ENCODE measurements at regions not wholly inside any gene's neighbourhood (a gene's known extent, or its start where the extent isn't known, plus 50 kb on each side); places are given as distances from the start of the nearest gene placed in this dataset.

DNA sequence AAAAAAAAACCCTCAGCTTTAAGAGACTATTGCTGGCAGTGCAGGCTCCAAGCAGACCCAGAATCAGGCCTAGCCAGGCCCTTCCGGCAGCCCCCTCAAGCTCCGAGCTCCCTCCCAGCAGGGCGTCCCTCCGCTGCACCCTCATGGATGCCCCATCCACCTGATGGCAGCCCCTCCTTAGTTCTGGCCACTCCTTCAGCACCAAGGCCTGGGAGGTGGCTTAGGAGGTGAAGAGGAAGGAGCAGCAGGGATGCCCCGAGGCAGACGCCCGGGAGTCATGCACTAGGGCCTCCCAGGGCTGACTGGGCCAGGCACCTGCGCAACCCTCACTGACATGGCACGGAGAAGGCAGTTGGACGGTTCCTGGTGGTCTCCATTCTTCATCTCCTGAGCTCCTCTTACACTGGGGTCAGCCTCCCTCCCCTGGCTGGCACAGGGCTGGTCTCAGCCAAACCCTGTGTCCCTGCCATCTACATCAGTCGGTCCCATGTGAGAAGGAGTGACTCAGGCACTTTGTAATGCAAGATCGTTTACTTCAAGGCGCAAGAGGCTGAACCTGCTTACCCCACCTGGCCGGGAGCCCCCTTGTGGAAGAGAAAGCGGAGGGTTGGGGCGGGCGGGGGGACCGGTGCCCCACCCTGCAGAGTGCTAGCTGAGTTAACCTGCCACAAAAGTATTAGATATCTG lies 53.5 kb upstream of the ID2 start (continued):
- TF ChIP-seq MYC (IDR thresholded peaks at IDR 0.05; ENCODE audit: borderline replicate concordance, low read length) (no peak), FOSB (CRISPR knock-in tag; IDR thresholded peaks at IDR 0.05) (no peak), ZC3H11A (IDR thresholded peaks at IDR 0.05) (no peak)

DNA sequence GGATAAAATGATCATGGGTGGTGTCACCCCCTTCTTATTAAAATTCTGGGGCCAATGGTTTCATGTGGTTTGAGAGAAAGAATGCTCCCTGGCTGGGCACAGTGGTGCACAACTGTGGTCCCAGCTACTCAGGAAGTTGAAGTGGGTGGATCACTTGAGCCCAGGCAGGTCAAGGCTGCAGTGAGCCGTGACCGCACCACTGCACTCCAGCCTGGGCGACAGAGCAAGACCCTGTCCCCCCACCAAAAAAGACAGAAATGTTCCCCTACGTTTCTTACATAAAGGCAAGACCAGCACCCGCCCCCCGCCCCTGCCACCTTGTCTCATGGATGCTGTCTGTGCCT lies 53.0 kb upstream of the ID2 start:
- H3K4me3 ChIP-seq: no peak overlapping the region
- peaks cover 92% of the 10 kb centered on the region for H3K4me1 ChIP-seq
- no peak for ATAC-seq
- H3K9me3 ChIP-seq: no peaks in the 10 kb centered on the region
- WGBS (ENCODE audit: missing lambda C conversion rate): 75% methylated on average over 5 of the region's 6 CpGs
- H3K27ac ChIP-seq: peak overlapping the region; percentile 89 to 94
- TF ChIP-seq ZC3H11A (IDR thresholded peaks at IDR 0.05): no peak
- TF ChIP-seq, protein P1, sequence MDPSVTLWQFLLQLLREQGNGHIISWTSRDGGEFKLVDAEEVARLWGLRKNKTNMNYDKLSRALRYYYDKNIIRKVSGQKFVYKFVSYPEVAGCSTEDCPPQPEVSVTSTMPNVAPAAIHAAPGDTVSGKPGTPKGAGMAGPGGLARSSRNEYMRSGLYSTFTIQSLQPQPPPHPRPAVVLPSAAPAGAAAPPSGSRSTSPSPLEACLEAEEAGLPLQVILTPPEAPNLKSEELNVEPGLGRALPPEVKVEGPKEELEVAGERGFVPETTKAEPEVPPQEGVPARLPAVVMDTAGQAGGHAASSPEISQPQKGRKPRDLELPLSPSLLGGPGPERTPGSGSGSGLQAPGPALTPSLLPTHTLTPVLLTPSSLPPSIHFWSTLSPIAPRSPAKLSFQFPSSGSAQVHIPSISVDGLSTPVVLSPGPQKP (IDR thresholded peaks at IDR 0.05; ENCODE audit: low read depth, low read length): no peak
- ChIA-PET POLR2A (interaction anchor here (1.0 to 3.1 kb wide), 3 partner anchors 27 to 53 kb away, joined by 3 to 24 read pairs (median 3); partner anchors contain the start of gene ID2), CTCF (interaction anchor here (0.6 to 2.5 kb wide), 7 partner anchors 14 to 1202 kb away, joined by 3 to 13 read pairs (median 3); partner anchors contain the start of gene ID2)
- no peak for DNase-seq (ENCODE audit: low read depth in 1 of 2, low spot score in 1 of 2)
- no peak for FAIRE-seq
- peak overlapping the region; percentile 71 for H3K4me2 ChIP-seq

DNA sequence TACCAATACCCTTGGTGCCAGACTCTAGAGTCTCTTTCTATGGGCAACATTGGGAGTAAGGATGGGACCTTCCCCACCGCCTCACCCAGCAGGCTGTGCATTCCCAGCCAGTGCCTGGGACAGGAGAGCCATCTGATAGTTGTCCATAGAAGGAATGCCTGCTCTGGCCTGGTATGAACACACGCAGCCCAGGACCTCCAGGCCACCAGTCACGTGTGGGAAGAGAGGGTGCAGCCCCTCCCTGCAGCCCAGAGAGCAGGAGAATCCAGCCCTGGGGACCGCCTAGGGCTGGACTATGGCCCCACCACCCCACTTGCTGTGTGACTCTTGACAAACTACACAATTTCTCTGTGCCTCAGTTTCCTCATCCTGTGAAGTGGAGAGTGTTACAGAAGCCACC lies 52.5 kb upstream of the ID2 start:
- POLR2A ChIA-PET: interaction anchor here (1.0 to 3.1 kb wide), 2 partner anchors 50 to 53 kb away, joined by 3 to 24 read pairs; partner anchors contain the start of gene ID2
- 66% methylated on average over 4 of the region's 4 CpGs for WGBS (ENCODE audit: missing lambda C conversion rate)
- no peak for DNase-seq (ENCODE audit: low read depth in 1 of 2, low spot score in 1 of 2)
- no peaks in the 10 kb centered on the region for H3K9me3 ChIP-seq
- H3K27ac ChIP-seq: peak overlapping the region; percentile 89 to 94
- no peak for FAIRE-seq
- no peak overlapping the region for H3K4me3 ChIP-seq
- CTCF ChIA-PET: interaction anchor here (0.6 to 1.4 kb wide), 3 partner anchors 37 to 58 kb away, joined by 3 to 4 read pairs (median 3); no protein-coding TSS in a partner anchor
- TF ChIP-seq HDAC2 (IDR thresholded peaks at IDR 0.05): no peak
- TF ChIP-seq, protein P2, sequence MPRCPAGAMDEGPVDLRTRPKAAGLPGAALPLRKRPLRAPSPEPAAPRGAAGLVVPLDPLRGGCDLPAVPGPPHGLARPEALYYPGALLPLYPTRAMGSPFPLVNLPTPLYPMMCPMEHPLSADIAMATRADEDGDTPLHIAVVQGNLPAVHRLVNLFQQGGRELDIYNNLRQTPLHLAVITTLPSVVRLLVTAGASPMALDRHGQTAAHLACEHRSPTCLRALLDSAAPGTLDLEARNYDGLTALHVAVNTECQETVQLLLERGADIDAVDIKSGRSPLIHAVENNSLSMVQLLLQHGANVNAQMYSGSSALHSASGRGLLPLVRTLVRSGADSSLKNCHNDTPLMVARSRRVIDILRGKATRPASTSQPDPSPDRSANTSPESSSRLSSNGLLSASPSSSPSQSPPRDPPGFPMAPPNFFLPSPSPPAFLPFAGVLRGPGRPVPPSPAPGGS (IDR thresholded peaks at IDR 0.05): no peak
- TF ChIP-seq, protein P3, sequence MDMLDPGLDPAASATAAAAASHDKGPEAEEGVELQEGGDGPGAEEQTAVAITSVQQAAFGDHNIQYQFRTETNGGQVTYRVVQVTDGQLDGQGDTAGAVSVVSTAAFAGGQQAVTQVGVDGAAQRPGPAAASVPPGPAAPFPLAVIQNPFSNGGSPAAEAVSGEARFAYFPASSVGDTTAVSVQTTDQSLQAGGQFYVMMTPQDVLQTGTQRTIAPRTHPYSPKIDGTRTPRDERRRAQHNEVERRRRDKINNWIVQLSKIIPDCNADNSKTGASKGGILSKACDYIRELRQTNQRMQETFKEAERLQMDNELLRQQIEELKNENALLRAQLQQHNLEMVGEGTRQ (IDR thresholded peaks at IDR 0.05): 0 out of 2 replicates have a peak, but pooled peaks have one; percentile 9
- TF ChIP-seq KDM5A (IDR thresholded peaks at IDR 0.05): no peak
- peaks cover 92% of the 10 kb centered on the region for H3K4me1 ChIP-seq
- ATAC-seq: no peak
- peak overlapping the region; percentile 71 for H3K4me2 ChIP-seq

DNA sequence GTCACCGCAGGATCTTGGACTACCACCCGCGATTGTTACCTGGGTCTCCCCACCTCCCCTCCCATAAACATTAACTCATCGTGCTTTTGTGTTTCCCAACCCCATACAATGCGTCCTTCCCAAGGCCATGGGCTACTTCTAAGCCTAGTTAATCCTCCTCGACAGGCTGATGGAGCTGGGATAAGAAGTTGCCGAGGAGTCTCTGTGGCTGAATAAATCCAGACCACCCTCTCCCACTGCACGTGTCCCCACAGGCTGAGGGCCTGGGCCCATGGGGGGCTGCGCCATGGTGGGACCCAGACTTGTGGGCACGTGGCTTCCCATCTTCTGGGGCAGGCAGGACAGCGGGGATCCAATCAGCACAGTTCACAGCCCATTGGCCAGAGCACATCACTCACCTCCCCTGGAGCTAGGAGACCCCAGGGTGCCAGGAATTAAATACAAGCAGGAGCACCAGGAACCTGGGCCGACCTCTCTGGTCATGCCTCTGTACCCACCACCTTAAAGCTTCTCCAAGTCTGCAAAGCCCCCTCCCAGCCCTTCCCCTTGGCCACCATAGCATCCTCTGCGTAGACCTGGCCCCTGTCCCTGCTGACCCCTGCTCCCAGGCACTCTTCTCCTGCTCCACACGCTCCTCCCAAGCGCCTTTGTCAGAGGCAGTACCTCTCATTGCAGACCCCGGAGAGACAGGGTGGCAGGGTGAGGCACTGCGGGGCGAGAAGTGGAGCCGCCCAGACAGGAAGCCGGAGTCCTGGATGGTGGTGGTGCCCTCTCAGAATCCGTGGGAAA lies 51.0 kb upstream of the ID2 start:
- H3K4me1 ChIP-seq: peaks cover 92% of the 10 kb centered on the region

More for the DNA sequence above, 51.0 kb upstream of the ID2 start:
- peak overlapping the region; percentile 92 to 94 for H3K27ac ChIP-seq
- TF ChIP-seq CBX2 (IDR thresholded peaks at IDR 0.05; ENCODE audit: borderline replicate concordance, low read depth): no peak
- no peak for TF ChIP-seq HOXB13 (CRISPR knock-in tag; IDR thresholded peaks at IDR 0.05; ENCODE audit: low read depth)
- no peak for TF ChIP-seq ZSCAN20 (CRISPR knock-in tag; IDR thresholded peaks at IDR 0.05)
- TF ChIP-seq CHD2 (IDR thresholded peaks at IDR 0.05; ENCODE audit: low read length, partially characterized antibody): no peak
- TF ChIP-seq EP300 (IDR thresholded peaks at IDR 0.05): no peak
- TF ChIP-seq, protein P4, sequence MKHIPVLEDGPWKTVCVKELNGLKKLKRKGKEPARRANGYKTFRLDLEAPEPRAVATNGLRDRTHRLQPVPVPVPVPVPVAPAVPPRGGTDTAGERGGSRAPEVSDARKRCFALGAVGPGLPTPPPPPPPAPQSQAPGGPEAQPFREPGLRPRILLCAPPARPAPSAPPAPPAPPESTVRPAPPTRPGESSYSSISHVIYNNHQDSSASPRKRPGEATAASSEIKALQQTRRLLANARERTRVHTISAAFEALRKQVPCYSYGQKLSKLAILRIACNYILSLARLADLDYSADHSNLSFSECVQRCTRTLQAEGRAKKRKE (CRISPR knock-in tag; IDR thresholded peaks at IDR 0.05; ENCODE audit: low read depth): no peak
- no peak for TF ChIP-seq POLR2A (IDR thresholded peaks at IDR 0.05; ENCODE audit: low read length)
- H3K4me2 ChIP-seq: no peak overlapping the region
- CTCF ChIA-PET: interaction anchor here (0.6 to 0.8 kb wide), 2 partner anchors 9 to 651 kb away, joined by 3 read pairs; no protein-coding TSS in a partner anchor
- H3K4me3 ChIP-seq: no peak overlapping the region
- POLR2A ChIA-PET: no interaction called here
- no peaks in the 10 kb centered on the region for H3K9me3 ChIP-seq
- ATAC-seq (no peak), FAIRE-seq (no peak), DNase-seq (ENCODE audit: low read depth in 1 of 2, low spot score in 1 of 2) (no peak)
- 94% methylated on average over 19 of the region's 21 CpGs for WGBS (ENCODE audit: missing lambda C conversion rate)
